Mesendoderm (in vitro differentiated cells): ENCODE measurements at regions not wholly inside any gene's neighbourhood (a gene's known extent, or its start where the extent isn't known, plus 50 kb on each side); places are given as distances from the start of the nearest gene placed in this dataset.

Experiments used
- DNase-seq: peaks from one replicate; pipeline ENCODE4 v3.0.0; 2013
- H2AK5ac ChIP-seq: 2 replicates; pipeline ENCODE4 v1.6.1; 2013; ENCODE audit warnings: low read length, inconsistent platforms
- H2BK120ac ChIP-seq: 2 replicates; pipeline ENCODE4 v1.6.1; 2013; ENCODE audit warnings: low read depth, mild to moderate bottlenecking, low read length, moderate library complexity, mixed read lengths
- H2BK15ac ChIP-seq: replicated peaks from 2 replicates; pipeline ENCODE4 v1.6.1; 2013; ENCODE audit warnings: low read depth, mild to moderate bottlenecking, moderate library complexity
- H2BK5ac ChIP-seq: 2 replicates; pipeline ENCODE4 v1.6.1; 2013; ENCODE audit warnings: low read length, inconsistent platforms
- H3K18ac ChIP-seq: 2 replicates; pipeline ENCODE4 v1.6.1; 2013; ENCODE audit warnings: mild to moderate bottlenecking, low read length, mixed read lengths
- H3K23ac ChIP-seq: one replicate; pipeline ENCODE4 v1.6.1; 2013; ENCODE audit warnings: low read length
- H3K27ac ChIP-seq: 2 replicates; pipeline ENCODE4 v1.5.1; 2013; ENCODE audit warnings: low read depth, mild to moderate bottlenecking, inconsistent platforms, low read length, moderate library complexity
- H3K27me3 ChIP-seq: 2 replicates; pipeline ENCODE4 v1.6.1; 2013; ENCODE audit warnings: low read length, control low read depth, mild to moderate bottlenecking, inconsistent platforms; ENCODE audit not compliant: insufficient read depth, poor library complexity
- H3K36me3 ChIP-seq: 2 replicates; pipeline ENCODE4 v1.6.1; 2013; ENCODE audit warnings: low read length, inconsistent platforms; ENCODE audit not compliant: control insufficient read depth, insufficient read depth
- H3K4ac ChIP-seq: one replicate; pipeline ENCODE4 v1.6.1; 2013; ENCODE audit warnings: low read depth, mild to moderate bottlenecking, low read length, moderate library complexity
- H3K4me1 ChIP-seq: 2 replicates; pipeline ENCODE4 v1.6.1; 2013; ENCODE audit warnings: low read depth, low read length, inconsistent platforms; ENCODE audit not compliant: control insufficient read depth
- H3K4me2 ChIP-seq: 2 replicates; pipeline ENCODE4 v1.6.1; 2013; ENCODE audit warnings: low read length
- H3K4me3 ChIP-seq: 2 replicates; pipeline ENCODE4 v1.5.1; 2013; ENCODE audit warnings: mild to moderate bottlenecking, low read length
- H3K56ac ChIP-seq: one replicate; pipeline ENCODE4 v1.6.1; 2013; ENCODE audit warnings: low read length
- H3K79me1 ChIP-seq: 2 replicates; pipeline ENCODE4 v1.6.1; 2013; ENCODE audit warnings: low read length, inconsistent platforms
- H3K79me2 ChIP-seq: 2 replicates; pipeline ENCODE4 v1.6.1; 2013; ENCODE audit warnings: mild to moderate bottlenecking, low read length; ENCODE audit not compliant: control insufficient read depth, insufficient read depth
- H3K9ac ChIP-seq: 2 replicates; pipeline ENCODE4 v1.6.1; 2013; ENCODE audit warnings: low read length, inconsistent platforms
- H4K5ac ChIP-seq: one replicate; pipeline ENCODE4 v1.6.1; 2013; ENCODE audit warnings: low read length
- H4K8ac ChIP-seq: one replicate; pipeline ENCODE4 v1.6.1; 2013; ENCODE audit warnings: low read depth, mild to moderate bottlenecking, control low read depth, low read length, moderate library complexity
- WGBS: extraction: QIAGEN DNeasy Blood & Tissue Kit; methylation state at CpG from one replicate; pipeline ENCODE4 v1.1.7; 2013; ENCODE audit warnings: low lambda C conversion rate, missing lambda C conversion rate; ENCODE audit not compliant: insufficient coverage; ENCODE audit errors: extremely low coverage; 5-methylcytosine and 5-hydroxymethylcytosine counted together

GRCh38 chr4:54954656-54955388 is 170.6 kb downstream of the KDR start:
- Histone ChIP-seq H2AK5ac (no peak overlapping the region), H3K79me1 (no peaks in the 10 kb centered on the region), H4K8ac (no peak overlapping the region), H3K27ac (no peak overlapping the region), H2BK15ac (no peak overlapping the region), H3K4ac (no peak overlapping the region), H3K9ac (no peak overlapping the region), H3K18ac (no peak overlapping the region), H3K4me1 (no peaks in the 10 kb centered on the region), H3K23ac (no peak overlapping the region), H3K27me3 (no peaks in the 10 kb centered on the region), H4K5ac (no peak overlapping the region), H2BK5ac (no peak overlapping the region), H3K79me2 (no peaks in the 10 kb centered on the region), H2BK120ac (no peak overlapping the region), H3K4me3 (no peak overlapping the region), H3K36me3 (no peaks in the 10 kb centered on the region), H3K4me2 (no peak overlapping the region), H3K56ac (no peak overlapping the region)
- no peak for DNase-seq
- no CpG with 5 or more reads among the region's 2 CpGs for whole genome bisulfite sequencing

GRCh38 chr4:54946741-54947140 is 178.7 kb downstream of the KDR start:
- no peak overlapping the region for H3K23ac ChIP-seq
- H2BK120ac ChIP-seq = no peak overlapping the region
- no peak overlapping the region for H3K9ac ChIP-seq
- no peak overlapping the region for H3K27ac ChIP-seq
- H2BK15ac ChIP-seq = no peak overlapping the region
- no peak overlapping the region for H2AK5ac ChIP-seq
- no peak overlapping the region for H4K8ac ChIP-seq
- H3K79me1 ChIP-seq = no peaks in the 10 kb centered on the region
- no peaks in the 10 kb centered on the region for H3K4me1 ChIP-seq
- WGBS = no CpG with 5 or more reads among the region's 1 CpG
- DNase-seq = no peak
- no peaks in the 10 kb centered on the region for H3K27me3 ChIP-seq
- H3K4me2 ChIP-seq = no peak overlapping the region
- no peak overlapping the region for H3K18ac ChIP-seq
- H3K4me3 ChIP-seq = no peak overlapping the region
- no peaks in the 10 kb centered on the region for H3K36me3 ChIP-seq
- no peak overlapping the region for H2BK5ac ChIP-seq
- H3K79me2 ChIP-seq = no peaks in the 10 kb centered on the region
- no peak overlapping the region for H4K5ac ChIP-seq
- H3K56ac ChIP-seq = no peak overlapping the region
- H3K4ac ChIP-seq = no peak overlapping the region

GRCh38 chr4:54945838-54946237 is 179.6 kb downstream of the KDR start:
- no peak overlapping the region for H3K9ac ChIP-seq
- H4K5ac ChIP-seq = no peak overlapping the region
- no peak overlapping the region for H2BK120ac ChIP-seq
- H3K27me3 ChIP-seq = no peaks in the 10 kb centered on the region
- H3K79me1 ChIP-seq = no peaks in the 10 kb centered on the region
- DNase-seq = no peak
- H4K8ac ChIP-seq = no peak overlapping the region
- no peak overlapping the region for H2BK5ac ChIP-seq
- H3K56ac ChIP-seq = no peak overlapping the region
- no peak overlapping the region for H3K4me3 ChIP-seq
- no peak overlapping the region for H2AK5ac ChIP-seq
- H3K27ac ChIP-seq = no peak overlapping the region
- H3K4me1 ChIP-seq = no peaks in the 10 kb centered on the region
- no CpG with 5 or more reads among the region's 6 CpGs for WGBS
- no peak overlapping the region for H3K4me2 ChIP-seq
- no peak overlapping the region for H3K23ac ChIP-seq
- no peaks in the 10 kb centered on the region for H3K36me3 ChIP-seq
- H3K4ac ChIP-seq = no peak overlapping the region
- H3K79me2 ChIP-seq = no peaks in the 10 kb centered on the region
- H3K18ac ChIP-seq = no peak overlapping the region
- H2BK15ac ChIP-seq = no peak overlapping the region

GRCh38 chr4:54942721-54943120 is 182.7 kb downstream of the KDR start:
- no peak overlapping the region for H3K56ac ChIP-seq
- H4K8ac ChIP-seq = no peak overlapping the region
- H3K4me2 ChIP-seq = no peak overlapping the region
- H3K27me3 ChIP-seq = no peaks in the 10 kb centered on the region
- no peaks in the 10 kb centered on the region for H3K79me1 ChIP-seq
- no peak overlapping the region for H2BK5ac ChIP-seq
- WGBS = no CpG with 5 or more reads among the region's 4 CpGs
- no peak for DNase-seq
- no peak overlapping the region for H3K9ac ChIP-seq
- H2AK5ac ChIP-seq = no peak overlapping the region
- H3K36me3 ChIP-seq = no peaks in the 10 kb centered on the region
- H3K27ac ChIP-seq = no peak overlapping the region
- H3K4me1 ChIP-seq = no peaks in the 10 kb centered on the region
- H3K79me2 ChIP-seq = no peaks in the 10 kb centered on the region
- H3K4me3 ChIP-seq = no peak overlapping the region
- H2BK15ac ChIP-seq = no peak overlapping the region
- H3K23ac ChIP-seq = no peak overlapping the region
- H4K5ac ChIP-seq = no peak overlapping the region
- no peak overlapping the region for H3K4ac ChIP-seq
- no peak overlapping the region for H2BK120ac ChIP-seq
- H3K18ac ChIP-seq = no peak overlapping the region

- Histone ChIP-seq H3K27me3 (no peaks in the 10 kb centered on the region), H4K8ac (no peak overlapping the region), H3K36me3 (no peaks in the 10 kb centered on the region), H2BK15ac (no peak overlapping the region), H3K56ac (no peak overlapping the region), H3K27ac (no peak overlapping the region), H3K18ac (no peak overlapping the region), H3K79me2 (no peaks in the 10 kb centered on the region), H2AK5ac (no peak overlapping the region), H3K9ac (no peak overlapping the region), H2BK5ac (no peak overlapping the region), H3K4me1 (no peaks in the 10 kb centered on the region), H2BK120ac (no peak overlapping the region), H3K4me2 (no peak overlapping the region), H3K23ac (no peak overlapping the region), H3K79me1 (no peaks in the 10 kb centered on the region), H3K4me3 (no peak overlapping the region), H3K4ac (no peak overlapping the region), H4K5ac (no peak overlapping the region)
- DNase-seq = no peak
- no CpG with 5 or more reads among the region's 10 CpGs for WGBS
These were observed 183.3 kb downstream of the KDR start for GRCh38 chr4:54941994-54942552.
